Vagina (tissue), 2 donors: ENCODE measurements at regions not wholly inside any gene's neighbourhood (a gene's known extent, or its start where the extent isn't known, plus 50 kb on each side); places are given as distances from the start of the nearest gene placed in this dataset.

Experiments used
- POLR2A ChIP-seq, 2 donors: fragments of 450-650 bp; IDR thresholded peaks; one replicate each; pipeline ENCODE4 v1.6.1; 2017; ENCODE audit warnings: antibody characterized with exemption in 2 of 2, mild to moderate bottlenecking in 2 of 2, moderate library complexity in 2 of 2
- TF ChIP-seq, protein P1 (sequence below), 3 experiments: fragments of 450-650 bp in 2 of 3; fragments of 200-600 bp in 1 of 3; sonication (generic) in 1 of 3; IDR thresholded peaks; one replicate each; pipeline ENCODE4 v1.5.1; 2017 to 2019; ENCODE audit warnings: antibody characterized with exemption in 3 of 3, mild to moderate bottlenecking in 2 of 3, moderate library complexity in 2 of 3

DNA sequence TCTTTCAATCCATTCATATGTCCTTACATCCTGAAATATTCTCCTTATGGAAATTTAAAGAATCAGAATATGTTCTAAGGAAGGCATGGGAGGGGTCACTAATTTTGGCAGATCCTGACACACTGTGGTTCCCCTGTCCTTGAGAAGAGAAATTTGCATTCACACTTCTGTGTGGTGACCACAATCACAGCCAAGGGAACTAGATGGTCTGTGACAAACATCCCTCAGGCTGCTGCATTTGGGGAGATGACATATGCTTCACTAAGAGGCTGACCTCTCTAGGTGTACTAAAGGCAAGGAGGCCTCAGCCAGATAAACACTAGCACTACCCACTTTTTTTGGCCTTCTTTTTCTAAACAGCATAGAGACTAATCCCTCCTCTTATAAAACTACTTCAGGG lies 129.6 kb downstream of the MREG start:
- TF ChIP-seq, protein P1, sequence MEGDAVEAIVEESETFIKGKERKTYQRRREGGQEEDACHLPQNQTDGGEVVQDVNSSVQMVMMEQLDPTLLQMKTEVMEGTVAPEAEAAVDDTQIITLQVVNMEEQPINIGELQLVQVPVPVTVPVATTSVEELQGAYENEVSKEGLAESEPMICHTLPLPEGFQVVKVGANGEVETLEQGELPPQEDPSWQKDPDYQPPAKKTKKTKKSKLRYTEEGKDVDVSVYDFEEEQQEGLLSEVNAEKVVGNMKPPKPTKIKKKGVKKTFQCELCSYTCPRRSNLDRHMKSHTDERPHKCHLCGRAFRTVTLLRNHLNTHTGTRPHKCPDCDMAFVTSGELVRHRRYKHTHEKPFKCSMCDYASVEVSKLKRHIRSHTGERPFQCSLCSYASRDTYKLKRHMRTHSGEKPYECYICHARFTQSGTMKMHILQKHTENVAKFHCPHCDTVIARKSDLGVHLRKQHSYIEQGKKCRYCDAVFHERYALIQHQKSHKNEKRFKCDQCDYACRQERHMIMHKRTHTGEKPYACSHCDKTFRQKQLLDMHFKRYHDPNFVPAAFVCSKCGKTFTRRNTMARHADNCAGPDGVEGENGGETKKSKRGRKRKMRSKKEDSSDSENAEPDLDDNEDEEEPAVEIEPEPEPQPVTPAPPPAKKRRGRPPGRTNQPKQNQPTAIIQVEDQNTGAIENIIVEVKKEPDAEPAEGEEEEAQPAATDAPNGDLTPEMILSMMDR (IDR thresholded peaks at IDR 0.05): no peak
- no peak for TF ChIP-seq POLR2A (IDR thresholded peaks at IDR 0.05)
